HAP-1 (cell line): ENCODE measurements at regions not wholly inside any gene's neighbourhood (a gene's known extent, or its start where the extent isn't known, plus 50 kb on each side); places are given as distances from the start of the nearest gene placed in this dataset.
A peak's percentile ranks its signal among the peaks of the same experiment; 100 is the strongest.
"Not testable (repeated sequence)": the region's sequence is repeated elsewhere in the genome, so short reads cannot be mapped to it uniquely, and the experiment has no call there.

ENCODE experiments used
- DNase-seq, 2 experiments: peaks; one replicate each; pipeline ENCODE4 v3.0.0-alpha.2; 2016 to 2020; ENCODE audit warnings: low spot score in 2 of 2
- H3K27me3 ChIP-seq: fragments of 250-450 bp; sonication (Bioruptor Pico); 2 replicates; pipeline ENCODE4 v1.5.1; 2020; ENCODE audit warnings: low read depth, mild to moderate bottlenecking, moderate library complexity
- H3K36me3 ChIP-seq: fragments of 250-450 bp; sonication (Bioruptor Pico); replicated peaks from 2 replicates; pipeline ENCODE4 v1.5.1; 2020; ENCODE audit warnings: mild to moderate bottlenecking
- H3K4me1 ChIP-seq: fragments of 250-450 bp; sonication (Bioruptor Pico); 2 replicates; pipeline ENCODE4 v1.5.1; 2020; ENCODE audit warnings: mild to moderate bottlenecking
- H3K4me3 ChIP-seq: fragments of 250-450 bp; sonication (Bioruptor Pico); 2 replicates; pipeline ENCODE4 v1.5.1; 2020; ENCODE audit warnings: mild to moderate bottlenecking, moderate library complexity
- H3K9me3 ChIP-seq: fragments of 250-450 bp; sonication (Bioruptor Pico); 2 replicates; pipeline ENCODE4 v1.5.1; 2020; ENCODE audit warnings: mild to moderate bottlenecking, moderate library complexity
- in situ Hi-C: fragments of 300-500 bp; cut with MboI; formaldehyde crosslinking; loops from 3 replicates; pipeline ENCODE4 v1.14.3; 2020; ENCODE audit warnings: low sequenced_read_pairs, inconsistent platforms, mixed read lengths

GRCh38 chr2:52289741-52290140 is 1257.8 kb upstream of the NRXN1 start:
- no peaks in the 10 kb centered on the region; the same call in 1 of the 2 replicates for H3K9me3 ChIP-seq

GRCh38 chr2:52288596-52288995 is 1256.7 kb upstream of the NRXN1 start:
- DNase-seq: no peak
- Histone ChIP-seq H3K4me3 (no peak overlapping the region), H3K9me3 (no peaks in the 10 kb centered on the region; the same call in 1 of the 2 replicates), H3K36me3 (no peaks in the 10 kb centered on the region), H3K4me1 (peaks cover 8% of the 10 kb centered on the region), H3K27me3 (no peaks in the 10 kb centered on the region)
- in situ Hi-C loops: no loop called here

More at GRCh38 chr2:52289741-52290140, 1257.8 kb upstream of the NRXN1 start:
- no peaks in the 10 kb centered on the region for H3K27me3 ChIP-seq
- H3K4me1 ChIP-seq: peaks cover 8% of the 10 kb centered on the region
- no peaks in the 10 kb centered on the region for H3K36me3 ChIP-seq
- in situ Hi-C loops: no loop called here
- DNase-seq: no peak
- no peak overlapping the region for H3K4me3 ChIP-seq

- Histone ChIP-seq H3K4me1 (no peaks in the 10 kb centered on the region; the same call in 1 of the 2 replicates), H3K36me3 (no peaks in the 10 kb centered on the region), H3K9me3 (no peaks in the 10 kb centered on the region), H3K27me3 (no peaks in the 10 kb centered on the region), H3K4me3 (no peak overlapping the region)
- in situ Hi-C loops: no loop called here
- DNase-seq: no peak
These were observed 1238.0 kb upstream of the NRXN1 start for GRCh38 chr2:52269696-52270485.

- H3K36me3 ChIP-seq: no peaks in the 10 kb centered on the region
- in situ Hi-C loops: no loop called here
These were observed 1233.0 kb upstream of the NRXN1 start for GRCh38 chr2:52264911-52265310.

GRCh38 chr2:52264488-52264887 is 1232.6 kb upstream of the NRXN1 start:
- no peak overlapping the region for H3K4me3 ChIP-seq
- in situ Hi-C loops: no loop called here
- DNase-seq: no peak
- H3K27me3 ChIP-seq: no peaks in the 10 kb centered on the region
- no peaks in the 10 kb centered on the region for H3K9me3 ChIP-seq
- H3K4me1 ChIP-seq: no peaks in the 10 kb centered on the region; the same call in 1 of the 2 replicates
- H3K36me3 ChIP-seq: no peaks in the 10 kb centered on the region

More at GRCh38 chr2:52264911-52265310, 1233.0 kb upstream of the NRXN1 start:
- DNase-seq: no peak
- H3K27me3 ChIP-seq: no peaks in the 10 kb centered on the region
- no peak overlapping the region for H3K4me3 ChIP-seq
- no peaks in the 10 kb centered on the region; the same call in 1 of the 2 replicates for H3K4me1 ChIP-seq
- H3K9me3 ChIP-seq: no peaks in the 10 kb centered on the region

- Histone ChIP-seq H3K36me3 (no peaks in the 10 kb centered on the region), H3K4me3 (no peak overlapping the region), H3K9me3 (no peaks in the 10 kb centered on the region), H3K4me1 (no peaks in the 10 kb centered on the region; the same call in 1 of the 2 replicates), H3K27me3 (no peaks in the 10 kb centered on the region)
- in situ Hi-C loops: no loop called here
- no peak for DNase-seq
These were observed 1229.0 kb upstream of the NRXN1 start for GRCh38 chr2:52260904-52261303.

GRCh38 chr2:52258967-52259366 is 1227.0 kb upstream of the NRXN1 start:
- H3K9me3 ChIP-seq, H3K4me3 ChIP-seq, DNase-seq, H3K27me3 ChIP-seq, in situ Hi-C loops, H3K36me3 ChIP-seq, H3K4me1 ChIP-seq: not testable (repeated sequence)

GRCh38 chr2:52258038-52258437 is 1226.1 kb upstream of the NRXN1 start:
- no peaks in the 10 kb centered on the region for H3K36me3 ChIP-seq

GRCh38 chr2:52253416-52253980 is 1221.6 kb upstream of the NRXN1 start:
- no peak for DNase-seq
- in situ Hi-C loops: no loop called here
- Histone ChIP-seq H3K9me3 (no peaks in the 10 kb centered on the region), H3K27me3 (no peaks in the 10 kb centered on the region), H3K36me3 (no peaks in the 10 kb centered on the region), H3K4me3 (no peak overlapping the region), H3K4me1 (peaks cover 10% of the 10 kb centered on the region)

More at GRCh38 chr2:52258038-52258437, 1226.1 kb upstream of the NRXN1 start:
- Histone ChIP-seq H3K9me3 (no peaks in the 10 kb centered on the region), H3K27me3 (no peaks in the 10 kb centered on the region), H3K4me3 (no peak overlapping the region), H3K4me1 (no peaks in the 10 kb centered on the region)
- no peak for DNase-seq
- in situ Hi-C loops: no loop called here

GRCh38 chr2:52238782-52239181 is 1206.8 kb upstream of the NRXN1 start:
- in situ Hi-C loops: no loop called here
- Histone ChIP-seq H3K4me3 (no peak overlapping the region), H3K9me3 (no peaks in the 10 kb centered on the region), H3K27me3 (no peaks in the 10 kb centered on the region), H3K4me1 (no peaks in the 10 kb centered on the region), H3K36me3 (no peaks in the 10 kb centered on the region)
- DNase-seq: no peak

- no peak overlapping the region for H3K4me3 ChIP-seq
- in situ Hi-C loops: no loop called here
- H3K36me3 ChIP-seq: no peaks in the 10 kb centered on the region
- no peaks in the 10 kb centered on the region for H3K9me3 ChIP-seq
- H3K27me3 ChIP-seq: no peaks in the 10 kb centered on the region
- no peaks in the 10 kb centered on the region for H3K4me1 ChIP-seq
- DNase-seq: no peak
These were observed 1190.2 kb upstream of the NRXN1 start for GRCh38 chr2:52222128-52222527.

- H3K27me3 ChIP-seq: no peaks in the 10 kb centered on the region
These were observed 1188.5 kb upstream of the NRXN1 start for GRCh38 chr2:52220393-52220792.

GRCh38 chr2:52210611-52211010 is 1178.7 kb upstream of the NRXN1 start:
- H3K36me3 ChIP-seq: no peaks in the 10 kb centered on the region
- in situ Hi-C loops: no loop called here
- no peak for DNase-seq
- no peak overlapping the region for H3K4me3 ChIP-seq
- H3K4me1 ChIP-seq: no peaks in the 10 kb centered on the region
- H3K27me3 ChIP-seq: no peaks in the 10 kb centered on the region
- H3K9me3 ChIP-seq: no peaks in the 10 kb centered on the region

More at GRCh38 chr2:52220393-52220792, 1188.5 kb upstream of the NRXN1 start:
- Histone ChIP-seq H3K4me3 (no peak overlapping the region), H3K4me1 (no peaks in the 10 kb centered on the region), H3K9me3 (no peaks in the 10 kb centered on the region), H3K36me3 (no peaks in the 10 kb centered on the region)
- in situ Hi-C loops: no loop called here
- peak in 1 of 2 experiments; percentile 13 for DNase-seq

- in situ Hi-C loops: no loop called here
- Histone ChIP-seq H3K9me3 (no peaks in the 10 kb centered on the region), H3K4me1 (no peaks in the 10 kb centered on the region), H3K27me3 (no peaks in the 10 kb centered on the region), H3K4me3 (no peak overlapping the region), H3K36me3 (no peaks in the 10 kb centered on the region)
- no peak for DNase-seq
These were observed 1178.2 kb upstream of the NRXN1 start for GRCh38 chr2:52210161-52210560.
